GM18870 (cell line): ENCODE measurements at regions not wholly inside any gene's neighbourhood (a gene's known extent, or its start where the extent isn't known, plus 50 kb on each side); places are given as distances from the start of the nearest gene placed in this dataset.

Experiments
- ATAC-seq: cut with Tn5 transposase; IDR thresholded peaks from one replicate; pipeline ENCODE4 v1.9.1; 2021; ENCODE audit warnings: moderate library complexity; ENCODE audit not compliant: unreplicated experiment

DNA sequence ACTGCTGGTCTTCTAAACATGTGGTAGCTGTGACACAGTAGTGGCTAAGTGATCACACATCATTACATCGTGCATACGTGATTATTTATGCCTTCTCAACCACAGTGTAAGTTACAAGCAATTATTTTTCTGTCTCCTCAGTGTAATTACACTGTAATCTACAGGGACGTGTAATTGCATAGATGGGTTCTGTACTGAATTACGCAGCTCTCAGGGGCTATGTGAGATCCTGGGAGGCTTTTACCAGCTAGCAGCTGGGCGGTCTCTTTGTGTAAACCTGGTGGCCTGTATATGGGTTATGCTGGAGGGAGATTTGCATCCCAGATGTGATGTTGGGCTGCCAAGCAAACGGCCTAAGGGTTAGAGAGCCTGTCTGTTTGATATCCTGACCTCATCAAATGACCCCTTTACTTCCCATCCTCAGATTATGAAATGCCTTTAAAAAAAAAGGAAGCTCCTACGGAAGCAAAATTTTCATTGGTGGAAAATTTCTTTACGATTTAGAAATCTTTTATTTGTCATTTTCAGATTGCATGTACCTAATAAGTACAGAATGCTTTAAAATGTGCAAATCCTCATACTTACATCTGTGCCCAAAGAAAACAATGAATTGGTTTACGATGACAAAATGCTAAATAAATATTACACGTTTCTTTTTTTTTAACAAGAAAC is 402.8 kb upstream of the JAG1 start:
- no peak for ATAC-seq

GRCh38 chr20:11077226-11077625 is 403.4 kb upstream of the JAG1 start:
- no peak for ATAC-seq

DNA sequence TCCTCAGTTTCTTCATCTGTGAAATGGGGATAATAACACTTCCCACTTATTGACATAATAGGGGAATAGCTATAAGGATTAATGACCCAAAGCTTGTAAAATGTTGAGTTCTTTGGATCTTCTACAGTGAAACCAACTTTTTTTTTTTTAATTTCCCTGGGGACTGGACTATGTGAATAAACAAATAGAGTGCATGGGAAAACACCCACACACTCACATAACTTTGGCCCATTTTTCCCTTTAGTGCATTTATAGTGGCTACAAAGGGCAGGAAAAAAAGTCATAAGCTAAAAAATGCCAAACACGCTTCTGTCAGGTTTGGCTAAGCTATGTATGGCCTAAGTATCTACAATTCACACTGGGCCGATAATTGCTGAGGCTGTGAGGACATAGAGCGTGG is 406.2 kb upstream of the JAG1 start:
- no peak for ATAC-seq

- no peak for ATAC-seq
These were observed 407.1 kb upstream of the JAG1 start for GRCh38 chr20:11080781-11081377.

GRCh38 chr20:11083841-11084240 is 410.0 kb upstream of the JAG1 start:
- no peak for ATAC-seq

- no peak for ATAC-seq
These were observed 410.7 kb upstream of the JAG1 start for GRCh38 chr20:11084508-11084907.

DNA sequence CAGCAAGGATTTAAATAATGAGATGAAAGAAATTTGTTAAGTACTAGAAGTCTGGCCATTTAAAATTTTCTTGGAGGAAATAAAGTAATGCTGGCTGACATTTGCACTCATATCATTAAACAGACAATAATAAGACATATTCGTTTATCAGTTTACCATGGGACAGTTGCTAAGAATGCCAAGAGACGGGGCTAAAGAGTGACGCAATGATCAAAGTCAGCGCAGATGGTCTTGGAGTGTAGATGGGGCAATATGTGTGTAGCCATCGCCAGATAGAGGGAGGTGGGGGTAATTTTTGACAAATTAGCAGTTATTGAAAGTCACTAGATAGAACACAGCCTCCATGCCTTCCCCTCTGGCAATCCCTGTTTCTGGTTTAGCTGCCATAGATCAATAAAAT is 413.2 kb upstream of the JAG1 start:
- ATAC-seq = no peak

DNA sequence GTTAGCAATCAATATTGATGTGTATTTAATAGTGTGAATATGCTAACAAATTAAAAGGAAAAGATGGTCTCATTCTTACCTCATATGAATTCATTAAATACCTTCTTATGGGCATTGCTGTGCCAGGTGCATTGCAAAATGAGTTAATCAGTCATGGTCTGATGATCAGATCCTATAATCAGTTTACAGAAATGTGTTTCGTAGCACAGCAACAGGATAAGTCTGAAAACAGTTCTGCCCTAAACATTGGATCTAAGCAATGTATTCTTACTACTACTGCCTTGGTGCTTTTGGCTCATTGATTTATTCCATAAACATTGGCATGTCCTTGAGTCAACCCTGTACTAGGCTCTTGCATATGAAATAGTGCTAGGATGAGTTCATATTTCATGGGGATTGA is 417.0 kb upstream of the JAG1 start:
- no peak for ATAC-seq

- ATAC-seq = no peak
These were observed 417.7 kb upstream of the JAG1 start for GRCh38 chr20:11091511-11091910.

- no peak for ATAC-seq
These were observed 418.4 kb upstream of the JAG1 start for GRCh38 chr20:11092151-11092550.

DNA sequence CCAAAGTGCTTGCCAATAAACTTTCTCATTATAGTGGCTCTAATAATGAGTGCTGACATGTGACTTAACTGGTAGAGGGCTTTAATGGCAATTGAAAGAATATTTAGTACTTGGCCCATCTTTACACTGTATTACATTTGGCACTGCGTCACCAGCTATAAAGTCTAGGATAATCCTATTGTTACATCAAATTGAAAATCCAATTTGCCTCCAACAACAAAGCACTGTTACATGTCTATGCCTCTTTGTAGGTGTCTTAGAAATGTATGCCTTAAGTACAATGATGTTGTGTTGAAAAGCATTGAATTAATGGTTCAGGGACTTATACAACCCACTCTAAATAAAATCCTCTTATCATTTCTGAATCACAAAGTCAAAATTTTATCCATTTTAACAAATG is 420.4 kb upstream of the JAG1 start:
- ATAC-seq = no peak

GRCh38 chr20:11094711-11095110 is 420.9 kb upstream of the JAG1 start:
- ATAC-seq = no peak

- no peak for ATAC-seq
These were observed 425.1 kb upstream of the JAG1 start for GRCh38 chr20:11098888-11099287.

GRCh38 chr20:11101243-11101642 is 427.4 kb upstream of the JAG1 start:
- no peak for ATAC-seq

- ATAC-seq = no peak
These were observed 427.9 kb upstream of the JAG1 start for GRCh38 chr20:11101696-11102095.

GRCh38 chr20:11103866-11104265 is 430.1 kb upstream of the JAG1 start:
- ATAC-seq = no peak

GRCh38 chr20:11108102-11108810 is 434.5 kb upstream of the JAG1 start:
- ATAC-seq = no peak

DNA sequence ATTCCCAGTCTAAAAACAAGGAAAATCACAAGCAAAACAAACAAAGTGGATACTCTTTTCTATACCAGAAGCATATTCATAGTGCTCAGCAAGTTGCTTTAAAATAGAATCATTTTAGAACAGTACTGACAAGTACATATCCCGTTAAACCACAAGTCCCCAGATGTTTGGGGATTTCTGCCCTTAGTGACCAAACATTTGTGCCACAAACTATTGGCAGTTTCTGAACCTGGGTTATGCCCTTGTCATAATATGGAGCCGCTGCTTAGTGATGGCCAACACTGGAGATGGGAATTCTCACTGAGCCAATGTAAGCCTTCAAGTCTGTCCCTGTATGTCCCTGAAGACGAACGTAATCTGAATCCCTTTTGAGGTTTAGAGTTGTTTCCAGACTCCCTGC is 436.7 kb upstream of the JAG1 start:
- ATAC-seq = no peak

DNA sequence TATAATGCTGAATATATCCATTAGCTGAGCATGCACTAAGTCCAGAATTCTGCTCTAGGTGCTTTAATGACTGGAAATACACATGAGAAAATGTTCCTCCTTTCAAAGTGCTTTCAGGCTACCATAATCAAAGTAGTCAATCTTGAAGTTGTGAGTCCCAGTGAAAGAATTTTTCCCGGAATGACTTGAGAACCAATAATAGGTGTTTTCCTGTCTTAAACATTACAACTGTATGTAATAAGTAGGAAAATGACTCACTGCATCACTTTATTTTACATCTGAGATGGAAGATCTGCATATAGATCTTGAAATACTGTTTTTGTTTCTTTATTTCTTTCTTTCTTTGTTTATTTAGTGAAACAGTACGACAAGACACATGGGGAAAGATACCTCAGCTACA is 437.4 kb upstream of the JAG1 start:
- ATAC-seq = no peak

DNA sequence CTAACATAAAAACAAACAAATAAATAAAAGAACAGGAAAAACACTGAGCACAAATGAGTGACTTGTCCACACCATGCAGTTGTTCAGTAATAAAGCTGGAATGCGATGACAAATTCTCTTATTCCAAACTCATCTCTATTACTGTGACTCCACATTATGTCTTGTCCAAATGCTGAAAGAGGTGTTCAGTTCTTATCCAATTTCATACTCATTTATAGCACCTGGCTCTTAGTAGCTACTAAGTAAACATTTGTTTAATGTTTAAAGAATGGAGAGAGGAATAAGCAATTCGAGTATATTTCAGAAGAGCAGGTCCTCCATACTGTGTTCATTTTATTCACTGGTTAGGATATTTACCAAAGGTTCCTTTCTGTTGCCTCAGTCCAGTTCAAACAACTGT is 439.0 kb upstream of the JAG1 start:
- no peak for ATAC-seq

GRCh38 chr20:11114382-11114781 is 440.6 kb upstream of the JAG1 start:
- no peak for ATAC-seq

DNA sequence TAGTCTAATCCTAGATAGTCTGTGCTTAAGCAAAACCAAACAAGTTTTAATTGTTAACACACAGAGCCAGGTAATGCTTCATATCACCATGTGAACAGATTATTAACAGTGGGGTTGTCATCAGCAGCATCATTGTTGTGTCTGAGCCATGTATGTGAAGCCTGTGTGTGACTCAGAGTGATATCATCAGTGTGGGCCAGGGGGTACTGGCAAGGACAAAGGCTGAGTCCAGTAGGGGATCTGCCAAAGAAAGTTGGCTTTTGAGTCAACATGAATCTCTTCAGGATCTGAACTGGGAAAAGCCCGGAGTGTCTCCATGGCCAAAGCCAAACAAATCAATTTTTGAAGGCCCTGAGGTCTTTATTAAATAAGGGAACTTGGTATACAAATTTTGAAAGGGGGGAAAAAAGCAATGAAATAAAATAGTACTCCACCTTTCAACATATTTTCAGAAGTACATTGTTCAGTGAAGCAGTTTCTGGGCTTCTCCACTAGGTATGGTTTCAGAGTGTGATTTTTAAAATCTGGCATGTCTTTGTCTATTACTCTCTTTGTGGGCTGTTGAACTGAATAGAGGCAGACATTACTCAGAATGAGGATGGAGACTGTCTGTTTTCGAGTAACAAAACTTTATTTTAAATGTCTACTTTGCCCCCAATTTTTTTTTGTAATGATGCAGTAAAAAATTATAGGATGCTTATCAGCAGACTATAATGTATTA is 444.2 kb upstream of the JAG1 start:
- no peak for ATAC-seq
